K562 (cell line): ENCODE measurements at regions not wholly inside any gene's neighbourhood (a gene's known extent, or its start where the extent isn't known, plus 50 kb on each side); places are given as distances from the start of the nearest gene placed in this dataset.

ENCODE experiments used
- ATAC-seq: fragments of 200-7000 bp; cut with Tn5 transposase; 3 replicates; pipeline ENCODE4 v1.9.1; 2020; ENCODE audit warnings: moderate library complexity
- BruUV-seq: library from RNA; stranded (reverse); fragments of 400-500 nt; replicated peaks from 2 replicates; lab custom pipeline; 2021; lab: Mats Ljungman, UMichigan
- CTCF ChIA-PET: fragments of 300-600 bp; formaldehyde crosslinking; extraction: SDS; loops from one replicate; lab custom pipeline; 2021; ENCODE audit warnings: low intra/inter-chr PET ratio; lab: Yijun Ruan, JAX
- POLR2A ChIA-PET: fragments of 300-600, 350-650 bp; sonication (Branson Sonifier 250); formaldehyde crosslinking; extraction: SDS; loops from one replicate; lab custom pipeline; 2021; ENCODE audit warnings: antibody characterized with exemption, inconsistent platforms; lab: Yijun Ruan, JAX
- DNase-seq, 4 experiments: peaks; one replicate each; pipeline versions ENCODE4 v3.0.0 to v3.0.0-alpha.2; 2011 to 2018; ENCODE audit warnings: low spot score in 3 of 4, mixed read lengths in 3 of 4; ENCODE audit errors: extremely low read depth in 1 of 4
- FAIRE-seq: peaks from 2 replicates; lab custom pipeline; 2011; peaks lifted over from hg19 to GRCh38; lab: Jason Lieb, UNC
- H2AFZ ChIP-seq: 2 replicates; pipeline ENCODE4 v1.6.0; 2011; ENCODE audit warnings: low read depth, low read length, control low read depth, inconsistent platforms
- H3K27ac ChIP-seq: fragments of 200-600 bp; 3 replicates; pipeline ENCODE4 v1.8.0; 2011; ENCODE audit warnings: low read depth, mild to moderate bottlenecking, control low read depth, inconsistent platforms, low read length, moderate library complexity, mixed read lengths; ENCODE audit errors: extremely low read depth
- H3K27me3 ChIP-seq, 2 experiments: fragments of 300-600 bp in 1 of 2; 2 replicates in 1 of 2; 3 replicates in 1 of 2; pipeline versions ENCODE4 v1.6.0 to v1.8.0; 2011; ENCODE audit warnings: inconsistent platforms in 2 of 2, low read length in 2 of 2, mild to moderate bottlenecking in 1 of 2, mixed read lengths in 1 of 2, moderate library complexity in 1 of 2; ENCODE audit not compliant: control insufficient read depth in 2 of 2, insufficient read depth in 2 of 2
- H3K36me3 ChIP-seq: fragments of 300-600 bp; 3 replicates; pipeline ENCODE4 v1.8.0; 2011; ENCODE audit warnings: mild to moderate bottlenecking, low read length, inconsistent platforms; ENCODE audit not compliant: control insufficient read depth, insufficient read depth
- H3K4me1 ChIP-seq, 2 experiments: fragments of 200-600 bp in 1 of 2; replicated peaks in 1 of 2; 2 replicates in 1 of 2; 3 replicates in 1 of 2; pipeline versions ENCODE4 v1.5.1 to v1.8.0; 2011; ENCODE audit warnings: inconsistent platforms in 2 of 2, low read length in 2 of 2, mild to moderate bottlenecking in 1 of 2, mixed read lengths in 1 of 2, moderate library complexity in 1 of 2; ENCODE audit not compliant: control insufficient read depth in 2 of 2, insufficient read depth in 2 of 2
- H3K4me2 ChIP-seq: 2 replicates; pipeline ENCODE4 v1.6.1; 2011; ENCODE audit warnings: low read length, control low read depth, inconsistent platforms, mixed read lengths; ENCODE audit not compliant: insufficient read depth
- H3K4me3 ChIP-seq: fragments of 200-600 bp; sonication (generic), shearing (Covaris generic); 2 replicates; pipeline ENCODE4 v1.5.1; 2016; ENCODE audit warnings: control low read depth, inconsistent platforms
- H3K79me2 ChIP-seq: fragments of 200-600 bp; 3 replicates; pipeline ENCODE4 v1.8.0; 2011; ENCODE audit warnings: low read length, inconsistent platforms; ENCODE audit not compliant: control insufficient read depth, insufficient read depth
- H3K9ac ChIP-seq, 2 experiments: 2 replicates each; pipeline versions ENCODE4 v1.6.0 to v1.6.1; 2011; ENCODE audit warnings: low read depth in 2 of 2, low read length in 2 of 2, control low read depth in 1 of 2, inconsistent platforms in 1 of 2, mild to moderate bottlenecking in 1 of 2, mixed read lengths in 1 of 2; ENCODE audit not compliant: insufficient read depth in 1 of 2
- H3K9me1 ChIP-seq: one replicate; pipeline ENCODE4 v1.6.0; 2011; ENCODE audit warnings: inconsistent platforms, mild to moderate bottlenecking, low read length, moderate library complexity; ENCODE audit not compliant: control insufficient read depth, insufficient read depth
- H3K9me3 ChIP-seq: replicated peaks from 2 replicates; pipeline ENCODE4 v1.5.1; 2011; ENCODE audit warnings: low read depth, low read length, inconsistent platforms; ENCODE audit not compliant: control insufficient read depth, insufficient read depth
- H4K20me1 ChIP-seq: replicated peaks from 2 replicates; pipeline ENCODE4 v1.6.1; 2011; ENCODE audit warnings: low read length, inconsistent platforms, mixed read lengths; ENCODE audit not compliant: control insufficient read depth, insufficient read depth
- CREBBP ChIP-seq: IDR thresholded peaks from one replicate; pipeline ENCODE4 v1.6.1; 2012; ENCODE audit warnings: low read depth, mild to moderate bottlenecking, control low read depth, inconsistent platforms, low read length
- EGR1 ChIP-seq: fragments of 450-650 bp; conservative IDR thresholded peaks from 2 replicates; pipeline ENCODE4 v1.6.1; 2017; ENCODE audit warnings: mild to moderate bottlenecking
- FUS ChIP-seq: fragments of 200-400 bp; formaldehyde crosslinking; optimal IDR thresholded peaks from 2 replicates; pipeline ENCODE3; 2017; ENCODE audit warnings: low read depth, low read length
- GTF2A2 ChIP-seq: IDR thresholded peaks from 2 replicates; pipeline ENCODE4 v1.6.1; 2016; ENCODE audit warnings: mild to moderate bottlenecking, missing genetic modification characterization, missing compliant biosample characterization
- GTF2E2 ChIP-seq: fragments of 200-800 bp; sonication (Bioruptor generic); IDR thresholded peaks from 2 replicates; pipeline ENCODE4 v1.6.1; 2016; ENCODE audit warnings: missing genetic modification characterization, missing compliant biosample characterization
- HDAC3 ChIP-seq: fragments of 450-650 bp; IDR thresholded peaks from 2 replicates; pipeline ENCODE4 v1.6.1; 2018; ENCODE audit warnings: borderline replicate concordance, mild to moderate bottlenecking, moderate library complexity; ENCODE audit not compliant: partially characterized antibody
- HNRNPL ChIP-seq: fragments of 200-400 bp; formaldehyde crosslinking; IDR thresholded peaks from 2 replicates; pipeline ENCODE4 v1.6.1; 2017; ENCODE audit warnings: low read depth, mild to moderate bottlenecking, low read length
- HNRNPUL1 ChIP-seq: fragments of 200-400 bp; formaldehyde crosslinking; IDR thresholded peaks from 2 replicates; pipeline ENCODE4 v1.6.1; 2017; ENCODE audit warnings: low read length
- MTA3 ChIP-seq: fragments of 450-650 bp; formaldehyde crosslinking; IDR thresholded peaks from 2 replicates; pipeline ENCODE4 v1.6.1; 2017; ENCODE audit warnings: mild to moderate bottlenecking, borderline replicate concordance
- NFXL1 ChIP-seq: fragments of 450-650 bp; formaldehyde crosslinking; IDR thresholded peaks from 2 replicates; pipeline ENCODE4 v1.4.0; 2021; ENCODE audit warnings: mild to moderate bottlenecking
- RBM39 ChIP-seq: fragments of 200-400 bp; formaldehyde crosslinking; optimal IDR thresholded peaks from 2 replicates; pipeline ENCODE3; 2018; ENCODE audit warnings: low read depth, low read length
- SNRNP70 ChIP-seq: fragments of 200-400 bp; formaldehyde crosslinking; optimal IDR thresholded peaks from 2 replicates; pipeline ENCODE3; 2017; ENCODE audit warnings: low read depth, low read length
- STAG1 ChIP-seq: sonication (generic); formaldehyde crosslinking; IDR thresholded peaks from 2 replicates; pipeline ENCODE4 v1.5.0; 2020; ENCODE audit warnings: missing genetic modification reagents, borderline replicate concordance
- ZFP30 ChIP-seq: fragments of 250-450 bp; sonication (Bioruptor Pico); IDR thresholded peaks from 2 replicates; pipeline ENCODE4 v1.8.0; 2022; ENCODE audit warnings: moderate library complexity, mild to moderate bottlenecking, inconsistent platforms, borderline replicate concordance
- ZNF140 ChIP-seq: fragments of 250-450 bp; sonication (Bioruptor Pico); IDR thresholded peaks from 2 replicates; pipeline ENCODE4 v1.8.0; 2021; ENCODE audit warnings: moderate library complexity, mild to moderate bottlenecking, inconsistent platforms
- ZNF224 ChIP-seq: sonication (generic); formaldehyde crosslinking; IDR thresholded peaks from 2 replicates; pipeline ENCODE4 v1.8.0; 2022; ENCODE audit warnings: mild to moderate bottlenecking, missing genetic modification reagents
- WGBS: fragments of 100-300 bp; shearing (Covaris generic); methylation state at CpG from one replicate; pipeline ENCODE4 v1.1.6; 2016; ENCODE audit warnings: low coverage, mixed read lengths; ENCODE audit not compliant: insufficient coverage; ENCODE audit errors: missing lambda C conversion rate; 5-methylcytosine and 5-hydroxymethylcytosine counted together
- in situ Hi-C: fragments of 300-500 bp; cut with MboI; formaldehyde crosslinking; loops from 4 replicates; pipeline ENCODE4 v1.15.0; 2018; ENCODE audit warnings: inconsistent platforms, mixed read lengths
- intact Hi-C: fragments of 100-400 bp; cut with micrococcal nuclease; formaldehyde crosslinking; loops from 2 replicates; pipeline ENCODE4 v1.14.2; 2022
- TF ChIP-seq, protein P1 (sequence below): fragments of 450-650 bp; IDR thresholded peaks from 2 replicates; pipeline ENCODE4 v1.6.1; 2018; ENCODE audit warnings: mild to moderate bottlenecking, low read depth; ENCODE audit not compliant: partially characterized antibody
- TF ChIP-seq, protein P2 (sequence below): fragments of 250-450 bp; sonication (Bioruptor Pico); IDR thresholded peaks from 2 replicates; pipeline ENCODE4 v1.4.0; 2020; ENCODE audit warnings: mild to moderate bottlenecking, moderate library complexity, borderline replicate concordance
- TF ChIP-seq, protein P3 (sequence below): fragments of 250-450 bp; sonication (Bioruptor Pico); IDR thresholded peaks from 2 replicates; pipeline ENCODE4 v1.6.1; 2021; ENCODE audit warnings: mild to moderate bottlenecking
- TF ChIP-seq, protein P4 (sequence below): fragments of 250-450 bp; sonication (Bioruptor Pico); IDR thresholded peaks from 2 replicates; pipeline ENCODE4 v1.5.0; 2021

DNA sequence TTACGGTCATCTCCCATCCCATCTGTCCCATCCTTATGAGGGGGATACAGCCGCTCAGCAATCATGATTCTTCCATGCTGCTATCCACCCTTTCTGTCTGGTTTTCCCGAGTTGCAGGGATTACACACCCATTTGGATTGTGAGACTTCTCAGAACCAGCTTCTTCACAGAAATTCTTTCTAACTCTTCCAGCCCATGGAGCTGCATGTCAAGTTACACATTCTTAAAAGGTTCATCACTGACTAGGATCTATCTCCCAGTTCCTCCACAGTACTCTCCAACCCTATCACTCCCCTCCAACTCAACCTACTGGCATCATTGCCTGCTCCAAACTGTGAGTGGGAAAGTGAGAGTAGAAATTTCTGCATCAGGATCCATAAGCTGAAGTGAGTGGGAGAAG lies 558.2 kb upstream of the TNP1 start:
- Histone ChIP-seq H3K4me1 (no peaks in the 10 kb centered on the region), H3K36me3 (no peaks in the 10 kb centered on the region), H3K9me3 (no peaks in the 10 kb centered on the region), H3K4me3 (no peak overlapping the region), H2AFZ (no peak overlapping the region), H4K20me1 (no peaks in the 10 kb centered on the region), H3K27me3 (no peaks in the 10 kb centered on the region), H3K9ac (no peak overlapping the region), H3K27ac (no peak overlapping the region), H3K79me2 (no peaks in the 10 kb centered on the region), H3K4me2 (no peak overlapping the region), H3K9me1 (no peaks in the 10 kb centered on the region)
- DNase-seq, result no peak
- ChIA-PET POLR2A (no interaction called here), CTCF (no interaction called here)
- intact Hi-C loops, result no loop called here
- no peak for FAIRE-seq
- in situ Hi-C loops, result no loop called here
- no peak for TF ChIP-seq RBM39
- TF ChIP-seq HNRNPUL1, result no peak
- TF ChIP-seq, protein P1, sequence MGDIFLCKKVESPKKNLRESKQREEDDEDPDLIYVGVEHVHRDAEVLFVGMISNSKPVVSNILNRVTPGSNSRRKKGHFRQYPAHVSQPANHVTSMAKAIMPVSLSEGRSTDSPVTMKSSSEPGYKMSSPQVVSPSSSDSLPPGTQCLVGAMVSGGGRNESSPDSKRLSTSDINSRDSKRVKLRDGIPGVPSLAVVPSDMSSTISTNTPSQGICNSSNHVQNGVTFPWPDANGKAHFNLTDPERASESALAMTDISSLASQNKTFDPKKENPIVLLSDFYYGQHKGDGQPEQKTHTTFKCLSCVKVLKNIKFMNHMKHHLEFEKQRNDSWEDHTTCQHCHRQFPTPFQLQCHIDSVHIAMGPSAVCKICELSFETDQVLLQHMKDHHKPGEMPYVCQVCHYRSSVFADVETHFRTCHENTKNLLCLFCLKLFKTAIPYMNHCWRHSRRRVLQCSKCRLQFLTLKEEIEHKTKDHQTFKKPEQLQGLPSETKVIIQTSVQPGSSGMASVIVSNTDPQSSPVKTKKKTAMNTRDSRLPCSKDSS, result no peak
- no peak for TF ChIP-seq EGR1
- TF ChIP-seq, protein P2, sequence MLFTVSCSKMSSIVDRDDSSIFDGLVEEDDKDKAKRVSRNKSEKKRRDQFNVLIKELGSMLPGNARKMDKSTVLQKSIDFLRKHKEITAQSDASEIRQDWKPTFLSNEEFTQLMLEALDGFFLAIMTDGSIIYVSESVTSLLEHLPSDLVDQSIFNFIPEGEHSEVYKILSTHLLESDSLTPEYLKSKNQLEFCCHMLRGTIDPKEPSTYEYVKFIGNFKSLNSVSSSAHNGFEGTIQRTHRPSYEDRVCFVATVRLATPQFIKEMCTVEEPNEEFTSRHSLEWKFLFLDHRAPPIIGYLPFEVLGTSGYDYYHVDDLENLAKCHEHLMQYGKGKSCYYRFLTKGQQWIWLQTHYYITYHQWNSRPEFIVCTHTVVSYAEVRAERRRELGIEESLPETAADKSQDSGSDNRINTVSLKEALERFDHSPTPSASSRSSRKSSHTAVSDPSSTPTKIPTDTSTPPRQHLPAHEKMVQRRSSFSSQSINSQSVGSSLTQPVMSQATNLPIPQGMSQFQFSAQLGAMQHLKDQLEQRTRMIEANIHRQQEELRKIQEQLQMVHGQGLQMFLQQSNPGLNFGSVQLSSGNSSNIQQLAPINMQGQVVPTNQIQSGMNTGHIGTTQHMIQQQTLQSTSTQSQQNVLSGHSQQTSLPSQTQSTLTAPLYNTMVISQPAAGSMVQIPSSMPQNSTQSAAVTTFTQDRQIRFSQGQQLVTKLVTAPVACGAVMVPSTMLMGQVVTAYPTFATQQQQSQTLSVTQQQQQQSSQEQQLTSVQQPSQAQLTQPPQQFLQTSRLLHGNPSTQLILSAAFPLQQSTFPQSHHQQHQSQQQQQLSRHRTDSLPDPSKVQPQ (CRISPR knock-in tag), result no peak
- TF ChIP-seq, protein P3, sequence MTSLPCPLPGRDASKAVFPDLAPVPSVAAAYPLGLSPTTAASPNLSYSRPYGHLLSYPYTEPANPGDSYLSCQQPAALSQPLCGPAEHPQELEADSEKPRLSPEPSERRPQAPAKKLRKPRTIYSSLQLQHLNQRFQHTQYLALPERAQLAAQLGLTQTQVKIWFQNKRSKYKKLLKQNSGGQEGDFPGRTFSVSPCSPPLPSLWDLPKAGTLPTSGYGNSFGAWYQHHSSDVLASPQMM, result no peak
- TF ChIP-seq GTF2E2 (tag), result no peak
- TF ChIP-seq NFXL1 (CRISPR knock-in tag), result no peak
- no peak for TF ChIP-seq STAG1
- no peak for TF ChIP-seq SNRNP70
- TF ChIP-seq HNRNPL, result no peak
- TF ChIP-seq HDAC3, result no peak
- no peak for TF ChIP-seq GTF2A2 (tag)
- no peak for TF ChIP-seq ZNF224
- no peak for TF ChIP-seq MTA3
- TF ChIP-seq ZNF140, result no peak
- no peak for TF ChIP-seq ZFP30 (CRISPR knock-in tag)
- TF ChIP-seq, protein P4, sequence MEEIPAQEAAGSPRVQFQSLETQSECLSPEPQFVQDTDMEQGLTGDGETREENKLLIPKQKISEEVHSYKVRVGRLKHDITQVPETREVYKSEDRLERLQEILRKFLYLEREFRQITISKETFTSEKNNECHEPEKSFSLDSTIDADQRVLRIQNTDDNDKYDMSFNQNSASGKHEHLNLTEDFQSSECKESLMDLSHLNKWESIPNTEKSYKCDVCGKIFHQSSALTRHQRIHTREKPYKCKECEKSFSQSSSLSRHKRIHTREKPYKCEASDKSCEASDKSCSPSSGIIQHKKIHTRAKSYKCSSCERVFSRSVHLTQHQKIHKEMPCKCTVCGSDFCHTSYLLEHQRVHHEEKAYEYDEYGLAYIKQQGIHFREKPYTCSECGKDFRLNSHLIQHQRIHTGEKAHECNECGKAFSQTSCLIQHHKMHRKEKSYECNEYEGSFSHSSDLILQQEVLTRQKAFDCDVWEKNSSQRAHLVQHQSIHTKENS, result no peak
- no peak for TF ChIP-seq FUS
- no peak for TF ChIP-seq CREBBP
- whole genome bisulfite sequencing, result 0% methylated on average over 3 of the region's 3 CpGs
- no peak for ATAC-seq
- BruUV-seq, result no TSS peak
